SJCRH30 (cell line): ENCODE measurements at regions not wholly inside any gene's neighbourhood (a gene's known extent, or its start where the extent isn't known, plus 50 kb on each side); places are given as distances from the start of the nearest gene placed in this dataset.

Experiments used
- DNase-seq, 2 experiments: peaks; one replicate each; pipeline ENCODE4 v3.0.0-alpha.2; 2015 to 2020
- H3K27ac ChIP-seq: fragments of 250-450 bp; sonication (Bioruptor Pico); 2 replicates; pipeline ENCODE4 v1.5.1; 2020; ENCODE audit warnings: mild to moderate bottlenecking, moderate library complexity
- H3K27me3 ChIP-seq: fragments of 250-450 bp; sonication (Bioruptor Pico); 2 replicates; pipeline ENCODE4 v1.5.1; 2020; ENCODE audit warnings: mild to moderate bottlenecking, moderate library complexity
- H3K36me3 ChIP-seq: fragments of 250-450 bp; sonication (Bioruptor Pico); 2 replicates; pipeline ENCODE4 v1.5.1; 2020; ENCODE audit warnings: mild to moderate bottlenecking, moderate library complexity
- H3K4me1 ChIP-seq: fragments of 250-450 bp; sonication (Bioruptor Pico); 2 replicates; pipeline ENCODE4 v1.5.1; 2020; ENCODE audit warnings: mild to moderate bottlenecking, moderate library complexity
- H3K4me3 ChIP-seq: fragments of 250-450 bp; sonication (Bioruptor Pico); 2 replicates; pipeline ENCODE4 v1.5.1; 2020; ENCODE audit warnings: mild to moderate bottlenecking, moderate library complexity
- H3K9me3 ChIP-seq: fragments of 250-450 bp; sonication (Bioruptor Pico); replicated peaks from 2 replicates; pipeline ENCODE4 v1.5.1; 2020; ENCODE audit warnings: mild to moderate bottlenecking, moderate library complexity

- H3K27ac ChIP-seq: no peak overlapping the region
- no peaks in the 10 kb centered on the region for H3K9me3 ChIP-seq
- H3K27me3 ChIP-seq: 0 out of 2 replicates have a peak, but pooled peaks cover 3% of the 10 kb centered on the region
- H3K4me3 ChIP-seq: no peak overlapping the region
- no peaks in the 10 kb centered on the region for H3K4me1 ChIP-seq
- H3K36me3 ChIP-seq: no peaks in the 10 kb centered on the region
- DNase-seq: no peak
These were observed 442.3 kb upstream of the ZMIZ1 start for GRCh38 chr10:78626471-78626870.

- H3K4me1 ChIP-seq: no peaks in the 10 kb centered on the region
- DNase-seq: no peak
- H3K36me3 ChIP-seq: no peaks in the 10 kb centered on the region
- no peak overlapping the region for H3K4me3 ChIP-seq
- H3K27ac ChIP-seq: no peak overlapping the region
- 0 out of 2 replicates have a peak, but pooled peaks cover 3% of the 10 kb centered on the region for H3K27me3 ChIP-seq
- no peaks in the 10 kb centered on the region for H3K9me3 ChIP-seq
These were observed 441.4 kb upstream of the ZMIZ1 start for GRCh38 chr10:78627254-78627795.

GRCh38 chr10:78628976-78629375, 439.8 kb upstream of the ZMIZ1 start:
- Histone ChIP-seq H3K9me3 (no peaks in the 10 kb centered on the region), H3K27ac (no peak overlapping the region), H3K27me3 (0 out of 2 replicates have a peak, but pooled peaks cover 3% of the 10 kb centered on the region), H3K4me3 (no peak overlapping the region), H3K4me1 (no peaks in the 10 kb centered on the region), H3K36me3 (no peaks in the 10 kb centered on the region)
- DNase-seq: no peak

DNA sequence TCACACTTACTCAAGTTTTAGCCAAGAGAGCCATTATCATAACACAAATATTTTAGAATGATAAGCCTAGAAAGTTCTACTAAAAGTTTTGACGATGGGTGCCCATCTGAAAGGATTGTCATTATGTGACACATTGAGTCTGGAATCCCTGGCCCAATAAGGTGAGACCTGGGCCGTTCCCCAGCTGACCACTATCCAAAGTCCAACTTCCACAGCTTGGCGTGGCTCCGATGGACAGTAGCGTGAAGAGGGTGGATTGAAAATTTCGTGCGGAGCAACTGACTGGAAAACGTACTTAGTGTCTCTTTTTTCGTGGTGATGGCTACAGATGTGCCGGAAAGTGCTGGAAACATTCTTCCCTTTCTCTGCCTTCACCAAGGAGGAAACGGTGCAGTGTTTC, 439.0 kb upstream of the ZMIZ1 start:
- Histone ChIP-seq H3K9me3 (no peaks in the 10 kb centered on the region), H3K4me3 (no peak overlapping the region), H3K36me3 (no peaks in the 10 kb centered on the region), H3K27ac (no peak overlapping the region), H3K27me3 (0 out of 2 replicates have a peak, but pooled peaks cover 3% of the 10 kb centered on the region), H3K4me1 (no peaks in the 10 kb centered on the region)
- DNase-seq: no peak

DNA sequence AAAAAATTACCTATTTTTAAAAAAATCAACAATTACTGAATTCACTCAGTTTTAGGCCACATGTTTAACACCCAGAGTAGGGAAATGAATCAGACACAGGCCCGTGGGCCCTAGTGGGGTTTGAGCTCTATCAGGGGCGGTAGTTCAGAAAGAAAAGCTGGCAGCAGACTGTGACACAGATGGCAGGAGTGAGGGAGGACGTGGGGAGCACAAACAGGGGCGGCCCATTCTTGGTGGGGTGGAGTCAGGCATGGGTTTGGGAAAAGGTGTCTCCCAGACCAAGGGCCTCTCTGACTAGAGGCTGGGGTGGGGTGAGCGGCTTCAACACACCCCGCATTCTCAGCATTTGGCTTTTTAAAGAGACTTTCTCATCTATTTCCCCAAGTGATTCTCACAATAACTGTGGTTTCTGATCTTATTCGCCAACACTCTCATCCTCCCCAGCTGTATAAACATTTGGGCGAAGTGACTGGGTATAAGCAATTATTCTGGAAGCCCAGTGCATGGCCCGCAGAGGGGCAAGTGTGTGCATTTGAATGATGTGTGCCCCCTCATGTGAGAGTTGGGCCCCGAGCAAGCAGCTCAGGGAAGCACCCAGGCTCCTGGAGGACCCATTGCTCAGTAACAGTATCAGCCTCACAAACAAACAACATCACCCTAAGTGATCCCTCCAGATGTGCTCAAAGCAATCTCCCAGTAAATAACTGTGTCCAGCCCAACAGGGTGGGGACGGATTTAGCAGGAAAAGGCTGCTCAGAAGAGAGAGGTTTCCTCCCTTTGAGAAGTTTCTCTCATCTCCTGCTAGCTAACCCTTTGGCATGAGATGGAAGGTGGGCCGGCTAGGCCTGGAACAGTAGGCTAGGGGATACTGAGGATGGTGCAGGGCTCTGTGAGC, 437.6 kb upstream of the ZMIZ1 start:
- H3K27me3 ChIP-seq: 0 out of 2 replicates have a peak, but pooled peaks cover 3% of the 10 kb centered on the region
- no peaks in the 10 kb centered on the region for H3K36me3 ChIP-seq
- H3K9me3 ChIP-seq: no peaks in the 10 kb centered on the region
- DNase-seq: no peak
- H3K4me1 ChIP-seq: no peaks in the 10 kb centered on the region
- H3K27ac ChIP-seq: no peak overlapping the region
- no peak overlapping the region for H3K4me3 ChIP-seq

- Histone ChIP-seq H3K4me3 (no peak overlapping the region), H3K4me1 (no peaks in the 10 kb centered on the region), H3K36me3 (no peaks in the 10 kb centered on the region), H3K9me3 (no peaks in the 10 kb centered on the region), H3K27me3 (0 out of 2 replicates have a peak, but pooled peaks cover 3% of the 10 kb centered on the region), H3K27ac (no peak overlapping the region)
- no peak for DNase-seq
These were observed 434.4 kb upstream of the ZMIZ1 start for GRCh38 chr10:78634389-78634815.

DNA sequence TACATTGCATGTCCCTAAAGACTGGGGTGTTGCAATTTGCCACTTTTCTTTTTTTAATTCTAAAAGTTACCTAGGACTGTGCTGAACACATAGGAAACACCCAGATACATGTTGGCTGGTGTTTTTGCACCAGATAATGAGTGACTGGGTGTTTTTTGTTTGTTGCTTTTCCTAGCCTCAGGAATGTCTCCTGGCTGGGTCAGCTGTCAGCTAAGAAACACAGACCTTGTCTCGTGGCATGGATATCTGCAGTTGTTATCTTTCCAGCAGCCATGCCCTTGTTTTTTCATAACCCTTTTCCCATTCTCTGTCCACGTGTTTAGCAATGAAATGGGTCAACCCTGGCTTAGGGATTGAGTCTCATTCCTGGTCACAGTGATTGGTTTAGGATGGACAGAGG, 433.9 kb upstream of the ZMIZ1 start:
- no peak for DNase-seq
- H3K4me3 ChIP-seq: no peak overlapping the region
- no peaks in the 10 kb centered on the region for H3K36me3 ChIP-seq
- no peaks in the 10 kb centered on the region for H3K9me3 ChIP-seq
- H3K4me1 ChIP-seq: no peaks in the 10 kb centered on the region
- no peak overlapping the region for H3K27ac ChIP-seq
- no peaks in the 10 kb centered on the region for H3K27me3 ChIP-seq

- H3K27ac ChIP-seq: no peak overlapping the region
- H3K9me3 ChIP-seq: no peaks in the 10 kb centered on the region
- no peak overlapping the region for H3K4me3 ChIP-seq
- H3K36me3 ChIP-seq: no peaks in the 10 kb centered on the region
- H3K27me3 ChIP-seq: no peaks in the 10 kb centered on the region
- no peak for DNase-seq
- H3K4me1 ChIP-seq: no peaks in the 10 kb centered on the region
These were observed 429.1 kb upstream of the ZMIZ1 start for GRCh38 chr10:78639629-78640028.

DNA sequence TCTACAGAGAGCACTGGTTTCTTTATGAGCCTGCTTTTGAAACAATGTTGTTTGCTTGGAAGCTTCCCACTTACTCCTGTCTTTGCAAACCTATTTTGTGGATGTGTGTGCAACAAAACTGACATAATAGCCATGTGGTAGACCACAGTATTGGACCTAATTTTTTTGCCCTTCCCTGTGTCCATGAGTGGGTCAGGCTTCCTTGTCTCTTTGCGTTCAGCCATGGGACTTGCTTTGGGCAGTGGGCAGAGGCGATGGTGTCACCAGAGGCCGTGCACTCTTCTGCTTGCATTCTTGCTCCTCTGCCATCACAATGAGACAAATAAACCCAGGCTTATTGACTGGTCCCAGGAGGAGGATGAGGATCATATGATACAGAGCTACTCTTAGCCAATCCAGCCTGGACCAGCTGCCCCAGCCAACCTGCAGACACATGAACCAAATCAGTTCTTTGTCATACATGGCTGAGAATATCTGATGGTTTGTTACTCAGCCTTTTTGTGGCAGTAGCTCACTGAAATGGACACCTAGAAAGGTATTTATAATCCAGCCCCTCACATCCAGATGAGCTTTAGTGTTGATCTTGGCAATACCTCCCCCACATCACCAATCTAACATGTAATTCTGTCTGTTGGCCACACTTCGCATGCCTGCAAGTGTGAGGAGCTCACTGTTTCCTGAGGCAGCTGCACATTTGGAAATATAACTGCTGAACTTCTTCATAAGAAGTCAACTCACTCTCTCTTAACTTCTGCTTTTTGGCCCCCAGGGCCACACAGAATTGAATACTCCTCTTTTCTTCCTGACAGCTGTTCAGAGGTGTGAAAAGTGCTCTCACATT, 427.8 kb upstream of the ZMIZ1 start:
- no peaks in the 10 kb centered on the region for H3K36me3 ChIP-seq
- no peaks in the 10 kb centered on the region for H3K4me1 ChIP-seq
- DNase-seq: no peak
- H3K27ac ChIP-seq: no peak overlapping the region
- no peaks in the 10 kb centered on the region for H3K9me3 ChIP-seq
- no peaks in the 10 kb centered on the region for H3K27me3 ChIP-seq
- no peak overlapping the region for H3K4me3 ChIP-seq

DNA sequence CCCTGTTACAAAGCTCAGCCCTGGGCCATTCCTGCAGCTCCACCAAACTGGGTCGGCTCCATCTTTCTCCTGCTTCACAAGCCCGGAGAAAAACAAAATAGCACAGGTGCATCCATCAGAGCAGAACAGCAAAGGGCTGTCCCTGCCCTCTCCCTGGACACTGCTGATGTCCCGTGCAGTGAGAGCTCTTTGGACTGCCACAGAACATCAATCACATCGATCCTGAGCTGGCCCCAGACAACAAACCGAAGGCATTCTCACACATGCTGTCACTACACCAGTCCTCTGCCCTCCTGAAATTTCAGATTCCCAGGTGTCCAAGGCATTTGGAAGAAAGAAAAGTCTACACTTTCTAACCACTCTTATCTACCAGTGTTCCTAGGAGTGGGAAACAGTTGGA, 427.1 kb upstream of the ZMIZ1 start:
- DNase-seq: no peak
- Histone ChIP-seq H3K4me3 (no peak overlapping the region), H3K9me3 (no peaks in the 10 kb centered on the region), H3K27me3 (no peaks in the 10 kb centered on the region), H3K4me1 (no peaks in the 10 kb centered on the region), H3K27ac (no peak overlapping the region), H3K36me3 (no peaks in the 10 kb centered on the region)

- no peak for DNase-seq
- Histone ChIP-seq H3K27me3 (no peaks in the 10 kb centered on the region), H3K4me3 (no peak overlapping the region), H3K4me1 (no peaks in the 10 kb centered on the region), H3K9me3 (no peaks in the 10 kb centered on the region), H3K27ac (no peak overlapping the region), H3K36me3 (no peaks in the 10 kb centered on the region)
These were observed 426.4 kb upstream of the ZMIZ1 start for GRCh38 chr10:78642269-78642816.

GRCh38 chr10:78643513-78643912, 425.3 kb upstream of the ZMIZ1 start:
- Histone ChIP-seq H3K4me1 (no peaks in the 10 kb centered on the region), H3K9me3 (no peaks in the 10 kb centered on the region), H3K4me3 (no peak overlapping the region), H3K27ac (no peak overlapping the region), H3K27me3 (no peaks in the 10 kb centered on the region), H3K36me3 (no peaks in the 10 kb centered on the region)
- no peak for DNase-seq

DNA sequence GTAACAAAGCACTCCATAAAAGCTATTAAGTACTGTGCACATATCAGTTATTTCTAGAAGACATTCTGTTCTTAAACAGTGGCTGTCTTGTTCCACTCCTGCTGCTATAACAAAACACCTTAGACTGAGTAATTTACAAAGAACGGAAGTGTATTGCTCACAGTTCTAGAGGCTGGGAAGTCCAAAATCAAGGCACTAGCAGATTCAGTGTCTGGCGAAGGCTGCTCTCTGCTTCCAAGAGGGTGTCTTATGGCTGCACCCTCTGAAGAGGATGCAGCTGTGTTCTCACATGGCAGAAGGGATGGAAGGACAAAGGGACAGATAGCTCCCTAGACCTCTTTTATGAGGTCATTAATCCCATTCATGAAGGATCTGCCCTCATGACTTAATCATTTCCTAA, 424.2 kb upstream of the ZMIZ1 start:
- H3K27me3 ChIP-seq: no peaks in the 10 kb centered on the region
- H3K4me3 ChIP-seq: no peak overlapping the region
- H3K9me3 ChIP-seq: no peaks in the 10 kb centered on the region
- DNase-seq: no peak
- H3K36me3 ChIP-seq: no peaks in the 10 kb centered on the region
- H3K27ac ChIP-seq: no peak overlapping the region
- H3K4me1 ChIP-seq: no peaks in the 10 kb centered on the region

DNA sequence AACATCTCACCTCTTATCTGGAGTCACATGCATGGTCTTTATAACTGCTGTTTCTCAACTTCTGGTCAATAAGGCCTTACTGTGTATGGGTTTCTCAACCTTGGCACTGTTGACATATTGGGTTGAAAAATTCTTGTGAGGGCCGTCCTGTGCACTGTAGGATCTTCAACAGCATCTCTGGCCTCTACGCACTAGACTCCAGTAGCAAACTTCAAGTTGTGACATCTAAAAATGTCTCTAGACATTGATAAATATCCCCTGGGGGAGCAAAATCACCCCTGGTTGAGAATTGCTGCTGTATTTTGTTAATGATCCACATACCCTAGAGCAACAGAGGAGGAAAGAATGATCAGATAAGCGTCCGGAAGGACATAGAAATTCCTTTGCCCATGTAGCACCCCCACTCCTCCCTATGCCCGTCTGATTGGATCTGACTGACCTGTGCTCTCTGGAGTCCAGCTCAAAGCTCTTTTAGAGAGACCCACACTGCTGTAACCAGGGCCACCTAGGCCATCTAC, 423.5 kb upstream of the ZMIZ1 start:
- H3K36me3 ChIP-seq: no peaks in the 10 kb centered on the region
- H3K27me3 ChIP-seq: no peaks in the 10 kb centered on the region
- no peaks in the 10 kb centered on the region for H3K4me1 ChIP-seq
- no peaks in the 10 kb centered on the region for H3K9me3 ChIP-seq
- no peak overlapping the region for H3K4me3 ChIP-seq
- H3K27ac ChIP-seq: no peak overlapping the region
- DNase-seq: no peak
